GM23338 (cell line): ENCODE measurements at regions not wholly inside any gene's neighbourhood (a gene's known extent, or its start where the extent isn't known, plus 50 kb on each side); places are given as distances from the start of the nearest gene placed in this dataset.

ENCODE experiments used
- ATAC-seq: fragments of 200-7000 bp; cut with Tn5 transposase; 3 replicates; pipeline ENCODE4 v1.9.1; 2020
- DNase-seq: peaks from one replicate; pipeline ENCODE4 v3.0.0-alpha.2; 2015; ENCODE audit warnings: low spot score
- H2AFZ ChIP-seq: fragments of 200-600 bp; sonication (generic); 2 replicates; pipeline ENCODE4 v1.8.0; 2016; ENCODE audit warnings: antibody characterized with exemption, mild to moderate bottlenecking, moderate library complexity
- H3F3A ChIP-seq: fragments of 200-600 bp; sonication (generic); replicated peaks from 2 replicates; pipeline ENCODE4 v1.8.0; 2017; ENCODE audit warnings: antibody characterized with exemption, mixed run types, low read depth
- H3K27ac ChIP-seq: fragments of 200-600 bp; sonication (generic); 2 replicates; pipeline ENCODE4 v1.6.1; 2016; ENCODE audit warnings: low read depth
- H3K27me3 ChIP-seq: fragments of 200-600 bp; sonication (generic); 2 replicates; pipeline ENCODE4 v1.8.0; 2016; ENCODE audit warnings: mild to moderate bottlenecking, mixed run types, moderate library complexity; ENCODE audit not compliant: insufficient read depth
- H3K36me3 ChIP-seq: fragments of 200-600 bp; sonication (generic); 2 replicates; pipeline ENCODE4 v1.8.0; 2016; ENCODE audit warnings: mild to moderate bottlenecking; ENCODE audit not compliant: insufficient read depth
- H3K4me1 ChIP-seq: fragments of 200-600 bp; sonication (generic); 2 replicates; pipeline ENCODE4 v1.8.0; 2016; ENCODE audit warnings: mild to moderate bottlenecking, moderate library complexity; ENCODE audit not compliant: insufficient read depth
- H3K4me2 ChIP-seq: fragments of 200-600 bp; sonication (generic); 2 replicates; pipeline ENCODE4 v1.7.1; 2017; ENCODE audit warnings: mixed run types
- H3K4me3 ChIP-seq: fragments of 200-600 bp; sonication (generic); 2 replicates; pipeline ENCODE4 v1.6.1; 2016; ENCODE audit warnings: mixed run types
- H3K79me2 ChIP-seq: fragments of 200-600 bp; sonication (generic); replicated peaks from 2 replicates; pipeline ENCODE4 v1.8.0; 2017; ENCODE audit warnings: mild to moderate bottlenecking; ENCODE audit not compliant: insufficient read depth
- H3K9me2 ChIP-seq: fragments of 200-600 bp; sonication (generic); 2 replicates; pipeline ENCODE4 v1.8.0; 2017; ENCODE audit not compliant: insufficient read depth
- H4K20me1 ChIP-seq: fragments of 200-600 bp; sonication (generic); replicated peaks from 2 replicates; pipeline ENCODE4 v1.8.0; 2017; ENCODE audit warnings: mild to moderate bottlenecking; ENCODE audit not compliant: insufficient read depth
- H3K27ac Mint-ChIP-seq: 2 replicates; pipeline ENCODE4 v1.8.0; 2020; ENCODE audit warnings: inconsistent platforms, mild to moderate bottlenecking, moderate library complexity, mixed read lengths
- H3K27me3 Mint-ChIP-seq: 3 replicates; pipeline ENCODE4 v1.8.0; 2022; ENCODE audit warnings: low read depth, mild to moderate bottlenecking, moderate library complexity, mixed read lengths, inconsistent platforms; ENCODE audit not compliant: insufficient read depth, poor library complexity
- H3K36me3 Mint-ChIP-seq: 3 replicates; pipeline ENCODE4 v1.8.0; 2021; ENCODE audit warnings: low read depth, mild to moderate bottlenecking, inconsistent platforms, moderate library complexity, mixed read lengths
- H3K4me1 Mint-ChIP-seq: 3 replicates; pipeline ENCODE4 v1.8.0; 2020; ENCODE audit warnings: mild to moderate bottlenecking, inconsistent platforms, mixed read lengths
- H3K4me3 Mint-ChIP-seq: 3 replicates; pipeline ENCODE4 v1.8.0; 2021; ENCODE audit warnings: moderate library complexity, mild to moderate bottlenecking, inconsistent platforms, mixed read lengths
- H3K9me3 Mint-ChIP-seq: 3 replicates; pipeline ENCODE4 v1.8.0; 2020; ENCODE audit warnings: moderate library complexity, mild to moderate bottlenecking, inconsistent platforms, mixed read lengths
- CREB1 ChIP-seq: fragments of 250-450 bp; sonication (Bioruptor Pico); IDR thresholded peaks from 2 replicates; pipeline ENCODE4 v1.5.0; 2020; ENCODE audit warnings: low read depth, mild to moderate bottlenecking, moderate library complexity
- CTCF ChIP-seq, 2 experiments: fragments of 200-600 bp in 1 of 2; sonication (generic) in 1 of 2; conservative IDR thresholded peaks; 2 replicates each; pipeline versions ENCODE4 v1.5.1 to v1.6.1; 2016 to 2017; ENCODE audit warnings: antibody characterized with exemption in 2 of 2, low read depth in 2 of 2, mild to moderate bottlenecking in 2 of 2, moderate library complexity in 1 of 2
- EZH2 ChIP-seq: fragments of 200-600 bp; sonication (generic); IDR thresholded peaks from one replicate; pipeline ENCODE4 v1.8.0; 2017; ENCODE audit warnings: antibody characterized with exemption, mild to moderate bottlenecking, low read depth; ENCODE audit not compliant: unreplicated experiment
- JUNB ChIP-seq: IDR thresholded peaks from one replicate; pipeline ENCODE4 v1.6.1; 2016; ENCODE audit warnings: antibody characterized with exemption; ENCODE audit not compliant: unreplicated experiment
- POLR2AphosphoS5 ChIP-seq: IDR thresholded peaks from 2 replicates; pipeline ENCODE4 v1.6.1; 2016; ENCODE audit warnings: antibody characterized with exemption, low read depth
- STAT1 ChIP-seq: IDR thresholded peaks from one replicate; pipeline ENCODE4 v1.6.1; 2016; ENCODE audit warnings: antibody characterized with exemption; ENCODE audit not compliant: unreplicated experiment
- ZNF114 ChIP-seq: fragments of 250-450 bp; sonication (Bioruptor Pico); IDR thresholded peaks from 2 replicates; pipeline ENCODE4 v1.5.0; 2020; ENCODE audit warnings: mild to moderate bottlenecking, moderate library complexity
- ZNF331 ChIP-seq: fragments of 250-450 bp; sonication (Bioruptor Pico); IDR thresholded peaks from 2 replicates; pipeline ENCODE4 v1.5.0; 2020; ENCODE audit warnings: low read depth, mild to moderate bottlenecking, moderate library complexity
- ZNF462 ChIP-seq: fragments of 250-450 bp; sonication (Bioruptor Pico); IDR thresholded peaks from 2 replicates; pipeline ENCODE4 v1.5.0; 2020; ENCODE audit warnings: mild to moderate bottlenecking, moderate library complexity

- TF ChIP-seq CTCF (conservative IDR thresholded peaks at IDR 0.05; ENCODE audit: low read depth in 2 of 2) (no peak), CREB1 (CRISPR knock-in tag) (no peak), JUNB (no peak), EZH2 (no peak), ZNF462 (CRISPR knock-in tag) (no peak)
Observed at GRCh38 chr4:151906438-151906837, 145.6 kb upstream of the GATB start (continued).

GRCh38 chr4:151905197-151905596, 144.4 kb upstream of the GATB start:
- ATAC-seq (no peak), DNase-seq (no peak)
- Mint-ChIP-seq H3K27ac (no peak overlapping the region), H3K4me3 (no peak overlapping the region), H3K27me3 (peaks cover 11% of the 10 kb centered on the region), H3K9me3 (peaks cover 21% of the 10 kb centered on the region), H3K36me3 (peaks cover 13% of the 10 kb centered on the region; the same call in 2 of the 3 replicates), H3K4me1 (peaks cover 19% of the 10 kb centered on the region)
- H3K9me2 ChIP-seq, result peaks cover 22% of the 10 kb centered on the region
- no peaks in the 10 kb centered on the region for H3F3A ChIP-seq
- no peak overlapping the region for H2AFZ ChIP-seq
- H3K27ac ChIP-seq, result no peak overlapping the region
- H3K4me1 ChIP-seq, result peaks cover 11% of the 10 kb centered on the region
- H3K79me2 ChIP-seq, result no peaks in the 10 kb centered on the region
- no peaks in the 10 kb centered on the region for H4K20me1 ChIP-seq
- H3K4me2 ChIP-seq, result no peak overlapping the region
- no peaks in the 10 kb centered on the region for H3K27me3 ChIP-seq
- H3K4me3 ChIP-seq, result no peak overlapping the region
- H3K36me3 ChIP-seq, result no peaks in the 10 kb centered on the region; the same call in 1 of the 2 replicates
- TF ChIP-seq ZNF114 (no peak), ZNF462 (CRISPR knock-in tag) (no peak), STAT1 (no peak), POLR2AphosphoS5 (no peak), ZNF331 (CRISPR knock-in tag) (no peak), JUNB (no peak)
